COLO829 (cell line): ENCODE measurements at regions not wholly inside any gene's neighbourhood (a gene's known extent, or its start where the extent isn't known, plus 50 kb on each side); places are given as distances from the start of the nearest gene placed in this dataset.
"Not testable (repeated sequence)": the region's sequence is repeated elsewhere in the genome, so short reads cannot be mapped to it uniquely, and the experiment has no call there.

Experiments used
- DNase-seq: peaks from one replicate; pipeline ENCODE4 v3.0.0; 2012; ENCODE audit warnings: low spot score

- no peak for DNase-seq
These were observed 328.9 kb downstream of the PAPSS1 start for GRCh38 chr4:107391009-107391629.

GRCh38 chr4:107389965-107390364, 330.1 kb downstream of the PAPSS1 start:
- DNase-seq, result no peak

- DNase-seq, result no peak
These were observed 331.2 kb downstream of the PAPSS1 start for GRCh38 chr4:107388736-107389274.

GRCh38 chr4:107380836-107381438, 339.1 kb downstream of the PAPSS1 start:
- DNase-seq, result no peak

- no peak for DNase-seq
These were observed 339.8 kb downstream of the PAPSS1 start for GRCh38 chr4:107380190-107380589.

- DNase-seq, result no peak
These were observed 340.8 kb downstream of the PAPSS1 start for GRCh38 chr4:107379054-107379869.

- no peak for DNase-seq
These were observed 340.2 kb upstream of the DKK2 start for GRCh38 chr4:107376293-107376692.

GRCh38 chr4:107366900-107367299, 330.8 kb upstream of the DKK2 start:
- no peak for DNase-seq

GRCh38 chr4:107366016-107366735, 330.1 kb upstream of the DKK2 start:
- no peak for DNase-seq

- DNase-seq, result no peak
These were observed 327.0 kb upstream of the DKK2 start for GRCh38 chr4:107363125-107363524.

GRCh38 chr4:107359208-107359607, 323.1 kb upstream of the DKK2 start:
- DNase-seq, result no peak

- DNase-seq, result not testable (repeated sequence)
These were observed 318.2 kb upstream of the DKK2 start for GRCh38 chr4:107354304-107354703.

- no peak for DNase-seq
These were observed 315.1 kb upstream of the DKK2 start for GRCh38 chr4:107351196-107351595.

- no peak for DNase-seq
These were observed 313.6 kb upstream of the DKK2 start for GRCh38 chr4:107349732-107350131.

GRCh38 chr4:107349266-107349665, 313.2 kb upstream of the DKK2 start:
- DNase-seq, result peak; percentile 68

GRCh38 chr4:107348188-107349050, 312.3 kb upstream of the DKK2 start:
- no peak for DNase-seq

GRCh38 chr4:107333518-107333917, 297.4 kb upstream of the DKK2 start:
- DNase-seq, result no peak

GRCh38 chr4:107332656-107333055, 296.5 kb upstream of the DKK2 start:
- DNase-seq, result not testable (repeated sequence)

GRCh38 chr4:107330916-107331315, 294.8 kb upstream of the DKK2 start:
- DNase-seq, result no peak

GRCh38 chr4:107319386-107319785, 283.3 kb upstream of the DKK2 start:
- DNase-seq, result no peak

GRCh38 chr4:107318078-107318477, 282.0 kb upstream of the DKK2 start:
- DNase-seq, result no peak
